HG02763 (cell line): ENCODE measurements at regions not wholly inside any gene's neighbourhood (a gene's known extent, or its start where the extent isn't known, plus 50 kb on each side); places are given as distances from the start of the nearest gene placed in this dataset.
"Not testable (repeated sequence)": the region's sequence is repeated elsewhere in the genome, so short reads cannot be mapped to it uniquely, and the experiment has no call there.

Experiments
- ATAC-seq: cut with Tn5 transposase; IDR thresholded peaks from one replicate; pipeline ENCODE4 v1.9.1; 2021; ENCODE audit warnings: mild to moderate bottlenecking, moderate library complexity; ENCODE audit not compliant: unreplicated experiment

DNA sequence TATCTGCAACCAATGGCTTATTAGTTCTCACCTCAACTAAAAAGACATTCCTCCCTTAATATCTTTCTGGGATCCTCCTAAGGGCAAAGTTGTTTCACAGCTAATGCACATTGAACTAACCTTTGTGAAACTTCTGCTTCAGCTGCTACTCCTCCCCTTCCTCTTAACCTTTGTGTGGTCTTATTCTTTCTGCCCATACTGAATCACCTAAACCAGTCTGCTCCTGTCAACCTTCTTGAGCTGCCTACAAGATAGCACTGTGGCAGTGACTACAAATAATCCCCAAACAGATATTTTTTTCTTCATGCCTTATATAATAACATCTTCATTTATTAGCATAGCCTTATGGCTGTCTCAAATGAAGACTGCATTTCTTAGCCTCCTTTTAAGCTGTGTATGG, 1077.4 kb upstream of the ATXN7L3B start:
- ATAC-seq = no peak

DNA sequence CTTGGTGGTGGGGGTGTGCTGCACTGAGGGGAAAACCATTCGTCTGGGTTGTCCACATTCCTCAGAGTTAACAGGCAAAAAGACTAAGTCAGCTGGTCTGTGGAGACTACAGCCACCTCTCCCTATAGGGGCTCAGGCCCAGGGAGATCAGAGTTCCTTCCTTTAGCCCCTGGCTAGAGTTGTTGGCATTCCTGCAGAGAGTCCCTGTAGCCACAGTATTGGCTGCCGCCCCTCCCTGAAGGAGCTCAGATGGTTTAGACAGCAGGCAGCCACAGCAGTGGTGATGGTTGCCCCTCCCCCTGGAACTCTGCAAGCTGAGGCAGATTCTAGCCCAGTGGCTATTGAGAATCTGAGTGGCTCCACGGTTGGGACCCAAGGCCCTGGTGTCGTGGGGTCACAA, 1072.5 kb upstream of the ATXN7L3B start:
- ATAC-seq = no peak

DNA sequence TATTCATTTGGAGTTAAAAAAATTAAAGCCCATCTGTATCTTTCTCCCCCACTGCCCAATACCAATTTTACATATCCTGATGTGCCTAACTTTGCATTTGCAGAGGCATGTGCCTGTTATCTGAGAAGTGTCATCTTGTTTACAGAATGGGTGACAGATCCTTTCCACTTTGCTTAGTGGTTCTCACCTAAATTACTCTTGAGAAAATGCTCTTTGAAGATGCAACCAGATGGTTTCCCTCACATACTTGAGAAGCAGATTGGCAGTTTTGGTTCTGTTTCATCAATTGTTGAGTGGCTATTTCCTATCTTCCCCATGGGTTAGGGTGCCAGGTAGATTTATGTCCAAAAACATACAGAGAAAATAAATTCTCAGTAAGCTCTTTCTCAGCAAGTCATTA, 1051.4 kb upstream of the ATXN7L3B start:
- ATAC-seq = no peak

GRCh38 chr12:73506611-73507010, 1031.0 kb upstream of the ATXN7L3B start:
- no peak for ATAC-seq

- no peak for ATAC-seq
Observed at GRCh38 chr12:73514672-73515071, 1023.0 kb upstream of the ATXN7L3B start.

GRCh38 chr12:73517859-73518258, 1019.8 kb upstream of the ATXN7L3B start:
- ATAC-seq = no peak

GRCh38 chr12:73529231-73529630, 1008.4 kb upstream of the ATXN7L3B start:
- ATAC-seq = no peak

- no peak for ATAC-seq
Observed at GRCh38 chr12:73529954-73530353, 1007.7 kb upstream of the ATXN7L3B start.

GRCh38 chr12:73531752-73532151, 1005.9 kb upstream of the ATXN7L3B start:
- ATAC-seq = no peak

GRCh38 chr12:73547421-73547820, 990.2 kb upstream of the ATXN7L3B start:
- no peak for ATAC-seq

DNA sequence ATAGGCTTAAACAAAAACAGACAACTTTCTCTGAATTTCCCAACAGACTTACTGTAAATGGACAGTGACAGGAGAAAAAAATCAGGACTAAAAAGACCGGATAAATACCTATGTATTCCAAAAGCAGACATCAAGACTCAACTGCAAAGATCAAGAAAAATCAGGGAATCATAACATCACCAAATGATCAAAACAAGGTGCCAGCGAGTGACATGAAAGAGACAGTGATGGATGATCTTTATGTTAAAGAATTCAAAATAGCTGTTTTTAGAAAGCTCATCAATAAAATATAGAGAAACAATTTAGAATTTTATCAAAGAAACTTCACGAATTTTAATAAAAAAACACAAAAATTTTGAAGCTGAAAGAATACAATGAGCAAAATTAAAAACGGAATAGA, 952.5 kb upstream of the ATXN7L3B start:
- ATAC-seq = no peak

DNA sequence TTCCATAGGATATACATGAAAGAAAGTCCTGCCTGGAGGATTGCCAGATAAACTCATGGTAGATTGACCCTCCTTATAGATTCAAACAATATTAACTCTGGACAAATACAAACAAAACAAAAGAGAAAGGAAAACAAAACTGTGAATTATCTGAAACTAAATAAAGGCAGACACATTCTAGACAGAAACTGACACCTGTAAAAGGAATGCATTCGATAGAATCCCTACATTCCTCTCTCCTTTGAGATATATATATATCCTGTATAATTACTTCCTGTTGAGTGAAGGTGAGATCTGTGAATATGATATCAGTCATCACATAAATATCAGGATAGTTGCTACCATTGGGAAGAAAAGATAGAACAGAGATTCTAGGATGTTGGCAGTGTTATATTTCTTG, 948.4 kb upstream of the ATXN7L3B start:
- ATAC-seq = no peak

GRCh38 chr12:73598626-73599025, 939.0 kb upstream of the ATXN7L3B start:
- ATAC-seq = no peak

DNA sequence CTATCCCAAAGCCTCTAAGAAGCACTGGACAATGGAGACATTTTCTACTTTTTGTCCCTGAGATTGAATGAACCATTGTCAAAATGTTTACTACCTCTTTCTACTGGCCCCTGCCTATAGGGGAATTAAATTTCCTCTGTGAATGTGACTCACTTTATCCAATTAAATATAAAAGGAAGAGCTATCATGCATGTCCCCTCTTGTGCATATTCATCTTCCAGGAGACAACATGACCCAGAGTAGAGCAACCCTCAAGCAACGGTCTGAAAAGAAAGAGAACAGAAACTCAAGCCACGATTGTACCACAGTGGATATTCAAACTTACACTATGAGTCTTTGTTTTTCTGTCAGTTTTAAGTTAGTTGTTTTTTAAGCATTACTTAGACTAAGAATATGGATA, 938.4 kb upstream of the ATXN7L3B start:
- no peak for ATAC-seq

DNA sequence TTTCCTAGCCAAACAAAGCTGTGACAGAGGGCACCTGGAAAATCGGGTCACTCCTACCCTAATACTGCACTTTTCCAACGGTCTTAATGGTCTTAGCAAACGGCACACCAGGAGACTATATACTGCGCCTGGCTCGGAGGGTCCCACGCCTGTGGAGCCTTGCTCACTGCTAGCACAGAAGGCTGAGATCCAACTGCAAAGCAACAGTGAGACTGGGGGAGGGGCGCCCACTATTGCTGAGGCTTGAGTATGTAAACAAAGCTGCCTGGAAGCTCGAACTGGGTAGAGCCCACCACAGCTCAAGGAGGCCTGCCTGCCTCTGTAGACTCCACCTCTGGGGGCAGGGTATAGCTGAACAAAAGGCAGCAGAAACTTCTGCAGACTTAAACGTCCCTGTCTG, 931.7 kb upstream of the ATXN7L3B start:
- ATAC-seq = not testable (repeated sequence)

DNA sequence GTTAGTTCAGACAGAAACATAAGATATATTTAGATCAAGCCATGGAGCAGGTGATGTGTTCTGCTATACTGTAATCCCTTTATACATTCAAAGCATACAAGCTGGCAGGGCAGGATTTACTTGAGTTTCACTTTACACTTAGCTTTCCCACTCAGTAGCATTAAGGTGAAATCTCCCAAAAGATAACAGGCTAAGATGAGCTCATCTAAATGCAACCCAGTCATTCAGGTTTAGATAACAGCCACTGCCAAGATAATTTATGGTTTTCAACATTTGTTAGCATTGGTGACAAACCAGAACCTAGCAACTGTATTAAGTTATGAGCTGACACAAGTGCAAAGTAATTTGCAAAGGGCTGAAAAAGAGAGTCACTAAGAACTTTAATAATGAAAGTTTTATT, 925.1 kb upstream of the ATXN7L3B start:
- ATAC-seq = no peak

- ATAC-seq = no peak
Observed at GRCh38 chr12:73623421-73623820, 914.2 kb upstream of the ATXN7L3B start.

- ATAC-seq = no peak
Observed at GRCh38 chr12:73625226-73625625, 912.4 kb upstream of the ATXN7L3B start.

GRCh38 chr12:73629171-73629570, 908.5 kb upstream of the ATXN7L3B start:
- no peak for ATAC-seq

DNA sequence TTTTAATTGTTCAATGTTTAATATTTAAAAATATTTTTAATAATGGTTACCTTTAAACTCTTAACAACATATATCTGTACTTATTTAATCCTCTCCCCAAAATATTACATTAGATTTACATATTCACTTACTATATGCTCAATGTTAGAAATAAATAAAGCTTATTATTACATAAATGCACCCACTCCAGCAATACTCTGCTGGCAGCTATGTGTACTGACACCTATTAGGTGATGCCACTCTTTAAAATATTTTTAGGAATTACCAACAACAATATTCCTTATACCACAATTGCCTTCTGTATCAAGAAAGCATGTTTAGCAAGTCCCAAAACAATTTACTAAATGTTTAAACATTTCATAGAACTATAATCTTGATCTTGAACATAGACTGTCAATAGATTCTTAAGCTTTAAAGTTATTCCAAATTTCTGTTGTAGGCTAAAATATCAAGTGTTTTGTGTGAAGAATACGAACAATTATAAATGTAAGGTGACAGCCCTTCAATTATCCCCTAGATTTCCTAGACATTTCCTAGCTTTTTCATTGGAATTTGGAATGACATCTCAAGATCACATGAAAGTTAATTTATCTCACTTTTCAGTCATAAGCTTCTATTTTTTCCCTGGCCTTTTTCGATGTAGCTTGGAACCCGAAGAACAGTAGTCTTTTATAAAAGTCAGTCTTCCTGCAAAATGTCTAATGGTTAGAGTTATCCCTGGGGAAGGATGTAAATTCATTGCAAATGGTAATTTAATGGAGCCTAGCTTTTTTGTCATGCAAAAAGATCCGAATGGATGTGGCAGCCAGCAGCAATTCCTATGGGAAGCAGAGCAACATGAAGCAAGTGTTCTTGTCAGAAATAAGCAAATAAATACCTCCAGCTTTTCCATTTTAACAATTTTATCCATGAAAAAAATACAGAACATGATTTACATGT, 907.5 kb upstream of the ATXN7L3B start:
- ATAC-seq = no peak

DNA sequence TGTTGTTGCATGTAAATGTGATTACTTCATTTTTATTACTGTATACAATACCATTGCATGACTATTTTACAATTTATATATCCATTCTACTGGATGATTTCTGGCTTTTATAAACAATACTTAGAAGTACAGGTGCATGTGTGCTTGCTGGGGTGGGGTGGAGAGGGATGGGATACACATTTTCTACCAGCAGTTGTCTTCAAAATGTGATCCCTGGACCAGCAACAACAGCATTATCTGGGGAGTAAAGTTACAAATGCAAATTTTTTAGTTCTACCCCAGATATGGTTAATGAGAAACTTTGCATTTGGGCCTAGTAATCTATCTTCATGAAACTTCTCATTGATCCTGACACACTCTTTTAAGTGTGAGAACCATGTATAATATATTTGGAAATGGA, 905.4 kb upstream of the ATXN7L3B start:
- no peak for ATAC-seq

DNA sequence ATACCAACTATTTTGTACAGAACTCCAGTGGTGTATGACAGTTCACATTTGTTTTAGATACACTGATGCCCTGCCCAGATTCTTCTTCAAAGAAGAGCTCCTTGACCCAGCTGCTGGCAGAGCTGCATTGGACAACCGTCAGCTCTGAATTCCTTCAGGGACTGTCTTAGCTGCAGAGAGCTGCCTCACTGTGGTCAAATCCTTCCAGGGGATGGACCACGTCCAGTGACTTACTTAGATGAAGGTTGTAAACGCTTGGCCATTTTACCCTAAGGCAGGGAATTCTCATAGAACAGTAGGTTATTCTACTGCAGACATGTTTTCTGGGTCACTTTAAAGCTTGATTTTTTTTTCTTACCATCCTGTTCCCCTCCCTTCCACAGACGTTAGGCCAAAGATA, 905.0 kb upstream of the ATXN7L3B start:
- ATAC-seq = no peak

DNA sequence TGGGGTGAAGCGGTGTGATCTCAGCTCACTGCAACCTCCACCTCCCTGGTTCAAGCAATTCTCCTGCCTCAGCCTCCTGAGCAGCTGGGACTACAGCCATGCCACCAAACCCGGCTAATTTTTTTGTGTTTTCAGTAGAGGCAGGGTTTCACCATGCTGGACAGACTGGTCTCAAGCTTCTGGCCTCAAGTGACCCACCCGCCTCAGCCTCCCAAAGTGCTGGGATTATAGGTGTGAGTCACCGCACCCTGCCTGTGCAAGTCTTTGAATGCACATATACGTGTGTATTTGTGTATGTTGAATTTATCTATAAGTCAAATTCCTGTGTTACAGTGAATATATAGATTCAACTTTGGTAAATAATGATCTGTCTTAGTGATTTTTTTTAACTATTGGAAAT, 898.2 kb upstream of the ATXN7L3B start:
- not testable (repeated sequence) for ATAC-seq
